Loucy (cell line): ENCODE measurements at regions not wholly inside any gene's neighbourhood (a gene's known extent, or its start where the extent isn't known, plus 50 kb on each side); places are given as distances from the start of the nearest gene placed in this dataset.

Source experiments
- H2AFZ ChIP-seq: fragments of 200-600 bp; sonication (generic); 2 replicates; pipeline ENCODE4 v1.6.0; 2016; ENCODE audit warnings: antibody characterized with exemption, mild to moderate bottlenecking, low read length, moderate library complexity
- H3F3A ChIP-seq: fragments of 200-600 bp; 2 replicates; pipeline ENCODE4 v1.6.0; 2016; ENCODE audit warnings: antibody characterized with exemption, low read depth, mild to moderate bottlenecking
- H3K27me3 ChIP-seq: fragments of 200-600 bp; sonication (generic); 2 replicates; pipeline ENCODE4 v1.6.1; 2014; ENCODE audit warnings: low read length, mild to moderate bottlenecking; ENCODE audit not compliant: insufficient read depth, poor library complexity, severe bottlenecking
- H3K36me3 ChIP-seq: fragments of 200-600 bp; sonication (generic); 2 replicates; pipeline ENCODE4 v1.6.1; 2016; ENCODE audit warnings: low read length; ENCODE audit not compliant: insufficient read depth
- H3K4me1 ChIP-seq: fragments of 200-600 bp; sonication (generic); 2 replicates; pipeline ENCODE4 v1.5.1; 2014; ENCODE audit warnings: low read length, mild to moderate bottlenecking; ENCODE audit not compliant: insufficient read depth, poor library complexity, severe bottlenecking
- H3K4me2 ChIP-seq: fragments of 200-600 bp; sonication (generic); 2 replicates; pipeline ENCODE4 v1.6.0; 2014; ENCODE audit warnings: antibody characterized with exemption, low read length, low read depth, mild to moderate bottlenecking; ENCODE audit not compliant: poor library complexity, severe bottlenecking
- H3K4me3 ChIP-seq: fragments of 200-600 bp; sonication (generic); 2 replicates; pipeline ENCODE4 v1.5.1; 2014; ENCODE audit warnings: low read length, mild to moderate bottlenecking, mixed read lengths; ENCODE audit not compliant: poor library complexity, severe bottlenecking
- H3K79me2 ChIP-seq: fragments of 200-600 bp; sonication (generic); 2 replicates; pipeline ENCODE4 v1.6.1; 2014; ENCODE audit warnings: low read length; ENCODE audit not compliant: insufficient read depth
- H3K9ac ChIP-seq: fragments of 200-600 bp; sonication (generic); 2 replicates; pipeline ENCODE4 v1.6.0; 2014; ENCODE audit warnings: mild to moderate bottlenecking, low read depth, low read length, moderate library complexity; ENCODE audit not compliant: poor library complexity, severe bottlenecking
- H3K9me2 ChIP-seq: fragments of 200-600 bp; sonication (generic); replicated peaks from 2 replicates; pipeline ENCODE4 v1.6.1; 2016; ENCODE audit warnings: low read depth, low read length, mixed read lengths
- H3K9me3 ChIP-seq: fragments of 200-600 bp; sonication (generic); 2 replicates; pipeline ENCODE4 v1.6.1; 2014; ENCODE audit warnings: mild to moderate bottlenecking, antibody characterized with exemption, low read length, low read depth; ENCODE audit not compliant: insufficient read depth
- H4K20me1 ChIP-seq: fragments of 200-600 bp; sonication (generic); 2 replicates; pipeline ENCODE4 v1.6.0; 2014; ENCODE audit warnings: antibody characterized with exemption, low read length, mild to moderate bottlenecking; ENCODE audit not compliant: insufficient read depth, poor library complexity, severe bottlenecking
- EZH2phosphoT487 ChIP-seq: fragments of 200-600 bp; IDR thresholded peaks from 2 replicates; pipeline ENCODE4 v1.6.1; 2018; ENCODE audit warnings: antibody characterized with exemption, mild to moderate bottlenecking, moderate library complexity, borderline replicate concordance
- TF ChIP-seq, protein P1 (sequence below): fragments of 200-600 bp; sonication (generic); conservative IDR thresholded peaks from 2 replicates; pipeline ENCODE4 v1.5.1; 2014; ENCODE audit warnings: mild to moderate bottlenecking, antibody characterized with exemption, low read length

DNA sequence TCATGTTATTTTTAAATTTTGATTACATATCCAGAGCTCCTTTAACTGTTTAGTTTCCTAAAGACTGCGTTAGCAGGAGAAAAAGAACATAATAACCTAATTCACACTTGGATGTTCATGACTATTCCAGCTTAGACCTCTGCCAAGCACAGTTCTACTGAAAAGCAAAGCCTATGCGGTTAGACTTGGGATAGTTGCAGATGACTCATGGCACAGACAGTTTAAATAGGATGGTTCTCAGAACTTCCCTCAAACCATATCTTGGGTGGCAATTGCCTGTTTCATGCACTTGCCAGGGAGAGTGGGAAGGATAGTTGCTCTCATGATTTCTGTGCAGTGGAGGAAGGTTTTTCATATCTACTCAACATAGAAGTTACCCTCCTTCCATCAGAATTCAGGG is 149.7 kb upstream of the KLHL29 start:
- Histone ChIP-seq H3K79me2 (no peaks in the 10 kb centered on the region), H3K9me3 (peaks cover 3% of the 10 kb centered on the region; the same call in 1 of the 2 replicates), H3K4me1 (no peaks in the 10 kb centered on the region), H3K9me2 (no peaks in the 10 kb centered on the region), H3K4me2 (no peak overlapping the region), H3K4me3 (no peak overlapping the region), H3F3A (no peaks in the 10 kb centered on the region), H2AFZ (no peak overlapping the region), H4K20me1 (no peaks in the 10 kb centered on the region), H3K27me3 (no peaks in the 10 kb centered on the region), H3K36me3 (no peaks in the 10 kb centered on the region), H3K9ac (no peak overlapping the region)
- TF ChIP-seq EZH2phosphoT487 = no peak
- TF ChIP-seq, protein P1, sequence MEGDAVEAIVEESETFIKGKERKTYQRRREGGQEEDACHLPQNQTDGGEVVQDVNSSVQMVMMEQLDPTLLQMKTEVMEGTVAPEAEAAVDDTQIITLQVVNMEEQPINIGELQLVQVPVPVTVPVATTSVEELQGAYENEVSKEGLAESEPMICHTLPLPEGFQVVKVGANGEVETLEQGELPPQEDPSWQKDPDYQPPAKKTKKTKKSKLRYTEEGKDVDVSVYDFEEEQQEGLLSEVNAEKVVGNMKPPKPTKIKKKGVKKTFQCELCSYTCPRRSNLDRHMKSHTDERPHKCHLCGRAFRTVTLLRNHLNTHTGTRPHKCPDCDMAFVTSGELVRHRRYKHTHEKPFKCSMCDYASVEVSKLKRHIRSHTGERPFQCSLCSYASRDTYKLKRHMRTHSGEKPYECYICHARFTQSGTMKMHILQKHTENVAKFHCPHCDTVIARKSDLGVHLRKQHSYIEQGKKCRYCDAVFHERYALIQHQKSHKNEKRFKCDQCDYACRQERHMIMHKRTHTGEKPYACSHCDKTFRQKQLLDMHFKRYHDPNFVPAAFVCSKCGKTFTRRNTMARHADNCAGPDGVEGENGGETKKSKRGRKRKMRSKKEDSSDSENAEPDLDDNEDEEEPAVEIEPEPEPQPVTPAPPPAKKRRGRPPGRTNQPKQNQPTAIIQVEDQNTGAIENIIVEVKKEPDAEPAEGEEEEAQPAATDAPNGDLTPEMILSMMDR = no peak

DNA sequence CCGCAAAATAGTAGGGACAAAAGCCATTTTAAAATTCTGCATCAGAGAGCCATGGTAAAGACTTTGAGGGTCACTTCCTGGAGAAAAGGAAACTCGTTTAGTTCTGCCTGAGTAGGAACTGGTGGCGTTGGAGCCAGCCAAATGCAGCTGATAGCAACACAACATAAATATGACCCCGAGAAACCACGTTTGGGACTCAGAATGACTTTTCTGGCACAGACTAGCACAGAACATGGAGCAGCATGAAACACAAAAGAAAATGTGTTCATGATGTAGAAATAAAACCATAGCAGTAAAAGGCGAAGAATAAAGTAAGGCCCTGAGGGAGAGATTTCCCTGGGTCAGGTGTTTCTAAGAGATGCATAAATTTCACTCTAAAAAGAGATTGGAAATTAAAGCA is 149.2 kb upstream of the KLHL29 start:
- H3K27me3 ChIP-seq = no peaks in the 10 kb centered on the region
- H4K20me1 ChIP-seq = no peaks in the 10 kb centered on the region
- no peak for TF ChIP-seq EZH2phosphoT487
- TF ChIP-seq, protein P1 = no peak
- H3K79me2 ChIP-seq = no peaks in the 10 kb centered on the region
- H3K9me3 ChIP-seq = peaks cover 3% of the 10 kb centered on the region; the same call in 1 of the 2 replicates
- H2AFZ ChIP-seq = no peak overlapping the region
- no peaks in the 10 kb centered on the region for H3K4me1 ChIP-seq
- no peaks in the 10 kb centered on the region for H3K36me3 ChIP-seq
- H3K9ac ChIP-seq = no peak overlapping the region
- H3K4me3 ChIP-seq = no peak overlapping the region
- no peaks in the 10 kb centered on the region for H3K9me2 ChIP-seq
- no peaks in the 10 kb centered on the region for H3F3A ChIP-seq
- no peak overlapping the region for H3K4me2 ChIP-seq

DNA sequence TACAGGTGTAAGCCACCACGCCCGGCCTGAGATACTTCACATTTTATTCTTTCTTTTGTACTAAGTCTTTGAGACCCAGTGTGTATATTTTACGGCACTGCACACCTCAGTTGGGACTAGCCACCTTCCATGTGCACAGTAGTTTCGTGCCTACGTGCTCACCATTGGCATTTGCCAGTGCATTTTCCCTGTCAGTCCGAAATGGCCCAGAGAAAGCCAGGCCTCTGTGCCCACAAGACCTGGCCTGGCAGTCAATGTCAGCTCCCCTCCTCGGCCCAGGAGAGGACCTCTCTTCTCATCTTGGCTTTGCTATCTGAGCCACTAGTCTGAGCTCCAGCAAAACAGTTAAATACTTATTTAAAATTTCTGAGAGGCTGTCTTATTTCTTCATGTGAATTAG is 147.8 kb upstream of the KLHL29 start:
- H3F3A ChIP-seq = no peaks in the 10 kb centered on the region
- H3K4me2 ChIP-seq = no peak overlapping the region
- no peaks in the 10 kb centered on the region for H3K36me3 ChIP-seq
- no peak for TF ChIP-seq EZH2phosphoT487
- TF ChIP-seq, protein P1 = no peak
- H3K9ac ChIP-seq = no peak overlapping the region
- H4K20me1 ChIP-seq = no peaks in the 10 kb centered on the region
- no peaks in the 10 kb centered on the region for H3K27me3 ChIP-seq
- H3K4me1 ChIP-seq = no peaks in the 10 kb centered on the region
- H3K4me3 ChIP-seq = no peak overlapping the region
- no peak overlapping the region for H2AFZ ChIP-seq
- no peaks in the 10 kb centered on the region for H3K9me2 ChIP-seq
- H3K79me2 ChIP-seq = no peaks in the 10 kb centered on the region
- H3K9me3 ChIP-seq = no peaks in the 10 kb centered on the region
